ENCODE measurements at regions not wholly inside any gene's neighbourhood (a gene's known extent, or its start where the extent isn't known, plus 50 kb on each side); places are given as distances from the start of the nearest gene placed in this dataset.

DNA sequence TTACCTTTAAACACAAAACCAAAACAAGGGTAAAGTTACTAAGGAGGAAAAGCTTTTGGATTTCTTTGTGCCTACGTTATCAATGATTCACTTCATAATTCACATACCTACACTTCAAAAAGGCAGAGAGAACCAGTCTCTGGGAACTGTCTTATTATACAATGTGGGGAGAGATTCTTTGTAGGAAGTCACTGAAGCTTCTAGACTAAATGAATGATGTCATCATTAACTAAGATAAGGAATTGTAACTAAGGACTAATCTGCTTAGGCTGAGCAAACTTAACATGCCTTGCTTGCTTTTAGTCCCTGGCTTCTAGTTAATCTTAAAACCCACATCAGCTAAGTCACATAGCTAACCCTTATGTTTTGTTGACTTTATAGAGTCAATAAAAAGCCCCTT lies 771.2 kb downstream of the NXPH1 start:
- TF ChIP-seq GATA2 (IDR thresholded peaks at IDR 0.05; ENCODE audit: low read depth, low read length) (no peak), GATA3 (IDR thresholded peaks at IDR 0.05; ENCODE audit: low read depth, low read length) (no peak)
